Mesothelial cell of epicardium (in vitro differentiated cells): ENCODE measurements at regions not wholly inside any gene's neighbourhood (a gene's known extent, or its start where the extent isn't known, plus 50 kb on each side); places are given as distances from the start of the nearest gene placed in this dataset.
"Not testable (repeated sequence)": the region's sequence is repeated elsewhere in the genome, so short reads cannot be mapped to it uniquely, and the experiment has no call there.

Experiments used
- DNase-seq, 2 experiments: peaks; one replicate each; pipeline ENCODE4 v3.0.0; 2021; ENCODE audit warnings: low spot score in 2 of 2; ENCODE audit not compliant: unreplicated experiment in 2 of 2
- H3K27ac Mint-ChIP-seq: 2 replicates; pipeline ENCODE4 v1.8.0; 2021; ENCODE audit warnings: mixed read lengths
- H3K27me3 Mint-ChIP-seq: 2 replicates; pipeline ENCODE4 v1.8.0; 2021; ENCODE audit warnings: low read depth, mixed read lengths
- H3K36me3 Mint-ChIP-seq: 2 replicates; pipeline ENCODE4 v1.8.0; 2021; ENCODE audit warnings: mixed read lengths
- H3K4me1 Mint-ChIP-seq: 2 replicates; pipeline ENCODE4 v1.8.0; 2021; ENCODE audit warnings: mixed read lengths
- H3K4me3 Mint-ChIP-seq: 2 replicates; pipeline ENCODE4 v1.8.0; 2021; ENCODE audit warnings: mild to moderate bottlenecking, moderate library complexity, mixed read lengths
- H3K9me3 Mint-ChIP-seq: 2 replicates; pipeline ENCODE4 v1.8.0; 2021; ENCODE audit warnings: mixed read lengths
- CTCF ChIP-seq: fragments of 200-600 bp; sonication (generic); IDR thresholded peaks from one replicate; pipeline ENCODE4 v1.5.0; 2021; ENCODE audit warnings: antibody characterized with exemption; ENCODE audit not compliant: unreplicated experiment

GRCh38 chr2:234699456-234699855 is 202.6 kb upstream of the ARL4C start:
- H3K27ac Mint-ChIP-seq: no peak overlapping the region
- peaks cover 15% of the 10 kb centered on the region for H3K4me1 Mint-ChIP-seq
- peaks cover 67% of the 10 kb centered on the region for H3K27me3 Mint-ChIP-seq
- H3K9me3 Mint-ChIP-seq: peaks cover 32% of the 10 kb centered on the region
- H3K4me3 Mint-ChIP-seq: no peak overlapping the region
- H3K36me3 Mint-ChIP-seq: peaks cover 17% of the 10 kb centered on the region
- TF ChIP-seq CTCF: no peak
- no peak for DNase-seq

- DNase-seq, H3K4me3 Mint-ChIP-seq, H3K27ac Mint-ChIP-seq: not testable (repeated sequence)
- Mint-ChIP-seq H3K27me3 (peaks cover 67% of the 10 kb centered on the region), H3K4me1 (peaks cover 13% of the 10 kb centered on the region), H3K9me3 (peaks cover 37% of the 10 kb centered on the region), H3K36me3 (peaks cover 17% of the 10 kb centered on the region)
These were observed 200.5 kb upstream of the ARL4C start for GRCh38 chr2:234697300-234697876.

- DNase-seq: no peak
- H3K4me3 Mint-ChIP-seq: no peak overlapping the region
- no peak overlapping the region for H3K27ac Mint-ChIP-seq
- peaks cover 23% of the 10 kb centered on the region for H3K4me1 Mint-ChIP-seq
- peaks cover 17% of the 10 kb centered on the region for H3K36me3 Mint-ChIP-seq
- peaks cover 66% of the 10 kb centered on the region for H3K27me3 Mint-ChIP-seq
- peaks cover 37% of the 10 kb centered on the region for H3K9me3 Mint-ChIP-seq
- no peak for TF ChIP-seq CTCF
These were observed 199.1 kb upstream of the ARL4C start for GRCh38 chr2:234695981-234696380.

GRCh38 chr2:234694244-234695013 is 197.5 kb upstream of the ARL4C start:
- peaks cover 37% of the 10 kb centered on the region for H3K9me3 Mint-ChIP-seq
- H3K4me3 Mint-ChIP-seq: no peak overlapping the region
- H3K4me1 Mint-ChIP-seq: peaks cover 35% of the 10 kb centered on the region
- no peak for DNase-seq
- TF ChIP-seq CTCF: no peak
- H3K27ac Mint-ChIP-seq: no peak overlapping the region
- peaks cover 57% of the 10 kb centered on the region for H3K27me3 Mint-ChIP-seq
- peaks cover 17% of the 10 kb centered on the region for H3K36me3 Mint-ChIP-seq

GRCh38 chr2:234693681-234694190 is 196.9 kb upstream of the ARL4C start:
- peaks cover 37% of the 10 kb centered on the region for H3K9me3 Mint-ChIP-seq
- not testable (repeated sequence) for H3K4me3 Mint-ChIP-seq, DNase-seq, H3K27ac Mint-ChIP-seq
- H3K36me3 Mint-ChIP-seq: peaks cover 17% of the 10 kb centered on the region
- peaks cover 56% of the 10 kb centered on the region for H3K27me3 Mint-ChIP-seq
- H3K4me1 Mint-ChIP-seq: peaks cover 35% of the 10 kb centered on the region

- peaks cover 56% of the 10 kb centered on the region for H3K27me3 Mint-ChIP-seq
- H3K27ac Mint-ChIP-seq, H3K4me3 Mint-ChIP-seq, DNase-seq: not testable (repeated sequence)
- peaks cover 17% of the 10 kb centered on the region for H3K36me3 Mint-ChIP-seq
- peaks cover 35% of the 10 kb centered on the region for H3K4me1 Mint-ChIP-seq
- H3K9me3 Mint-ChIP-seq: peaks cover 33% of the 10 kb centered on the region
These were observed 196.3 kb upstream of the ARL4C start for GRCh38 chr2:234693191-234693590.
